ENCODE measurements at regions not wholly inside any gene's neighbourhood (a gene's known extent, or its start where the extent isn't known, plus 50 kb on each side); places are given as distances from the start of the nearest gene placed in this dataset.

DNA sequence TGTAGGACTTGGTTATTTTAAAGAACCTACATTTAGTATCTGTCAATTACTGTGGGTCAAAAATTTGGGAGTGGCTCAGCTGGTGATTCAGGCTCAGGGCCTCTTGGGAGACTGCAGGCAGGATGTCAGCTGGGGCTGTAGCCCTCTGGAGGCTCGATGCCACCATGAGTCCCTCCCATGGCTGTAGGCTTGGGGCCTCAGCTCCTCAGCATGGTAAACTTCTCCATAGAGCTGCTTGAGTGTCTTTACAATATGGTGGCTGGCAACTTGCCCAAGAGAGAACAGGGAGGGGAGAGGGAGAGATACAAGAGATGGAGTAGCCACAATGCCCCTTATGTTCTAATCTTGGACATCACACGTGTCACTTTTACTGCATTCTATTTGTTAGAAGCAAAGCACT lies 470.4 kb downstream of the CDH26 start (continued):
- TF ChIP-seq CHD2 (IDR thresholded peaks at IDR 0.05; ENCODE audit: low read length): no peak
- no peak for TF ChIP-seq PHF8 (conservative IDR thresholded peaks at IDR 0.05; ENCODE audit: low read depth, low read length)
- no peak for TF ChIP-seq POU5F1 (IDR thresholded peaks at IDR 0.05; ENCODE audit: low read depth, low read length)
- TF ChIP-seq SUZ12 (IDR thresholded peaks at IDR 0.05; ENCODE audit: low read length): no peak
- TF ChIP-seq SP1 (IDR thresholded peaks at IDR 0.05; ENCODE audit: low read depth, low read length): no peak

Measured in H1 (cell line).